NCI-H510A treated with DMSO at 0.1 percent for 48 hours (cell line): ENCODE measurements at regions not wholly inside any gene's neighbourhood (a gene's known extent, or its start where the extent isn't known, plus 50 kb on each side); places are given as distances from the start of the nearest gene placed in this dataset.
"Not testable (repeated sequence)": the region's sequence is repeated elsewhere in the genome, so short reads cannot be mapped to it uniquely, and the experiment has no call there.

ENCODE experiments used
- DNase-seq: peaks from one replicate; lab custom pipeline; 2025; lab: John Stamatoyannopoulos, UW

DNA sequence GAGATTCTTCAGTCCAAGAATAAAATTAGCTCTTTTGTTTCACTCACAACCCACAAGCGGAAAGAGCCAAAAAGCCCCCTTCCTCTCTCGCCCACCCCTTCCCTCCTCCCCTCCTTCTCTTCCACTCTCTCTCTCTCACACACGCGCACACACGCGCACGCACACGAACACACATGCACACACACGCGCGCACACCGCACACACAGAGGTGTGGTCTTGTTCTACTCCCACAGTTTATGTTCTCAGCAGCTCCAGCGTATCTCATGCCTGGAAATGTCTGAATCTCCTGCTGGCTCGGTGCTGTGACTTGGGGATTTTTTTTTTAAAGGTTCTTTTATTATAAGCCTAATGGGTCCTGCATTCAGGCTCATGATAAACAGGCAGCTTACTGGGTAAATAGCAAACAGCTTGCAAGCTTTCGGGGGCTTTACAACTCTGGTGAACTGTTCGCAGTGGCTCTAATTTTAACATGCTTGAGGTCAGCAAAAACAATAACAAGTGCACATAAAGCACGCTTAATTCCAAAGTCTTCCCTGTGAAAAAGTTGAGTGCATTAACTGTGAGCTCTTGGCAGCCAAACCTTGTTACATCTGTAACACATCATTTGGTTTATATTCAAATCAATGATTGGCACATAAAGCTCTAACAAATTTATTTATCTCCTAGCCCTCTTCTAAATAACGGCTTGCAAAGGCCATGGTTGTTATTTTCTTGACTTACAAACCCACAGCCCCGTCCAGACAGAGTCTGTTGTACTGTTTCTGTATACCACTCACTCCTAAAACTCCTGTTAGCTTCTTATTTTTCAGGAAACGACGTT is 424.1 kb upstream of the MGMT start:
- DNase-seq: no peak

DNA sequence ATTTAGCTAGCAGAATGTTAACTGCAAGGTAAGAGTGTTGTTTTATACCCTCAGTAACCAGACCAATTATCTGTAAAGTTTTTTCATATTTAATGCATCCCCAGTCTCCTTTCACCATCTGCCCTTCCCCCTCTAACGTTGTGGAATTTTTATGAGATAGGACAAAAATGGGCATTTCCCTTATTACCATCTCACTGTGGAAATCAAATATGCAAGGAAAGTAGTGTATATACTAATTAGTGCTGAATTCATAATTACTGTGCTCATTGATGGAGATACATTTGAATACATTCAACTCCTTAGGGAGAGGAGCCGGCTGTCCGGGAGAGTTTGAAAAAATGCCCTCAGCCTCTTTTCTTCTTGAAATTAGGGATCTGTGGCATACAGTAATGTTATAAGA is 423.4 kb upstream of the MGMT start:
- no peak for DNase-seq

- DNase-seq: no peak
Observed at GRCh38 chr10:129045599-129045998, 421.4 kb upstream of the MGMT start.

GRCh38 chr10:129046065-129046681 is 420.9 kb upstream of the MGMT start:
- DNase-seq: no peak

DNA sequence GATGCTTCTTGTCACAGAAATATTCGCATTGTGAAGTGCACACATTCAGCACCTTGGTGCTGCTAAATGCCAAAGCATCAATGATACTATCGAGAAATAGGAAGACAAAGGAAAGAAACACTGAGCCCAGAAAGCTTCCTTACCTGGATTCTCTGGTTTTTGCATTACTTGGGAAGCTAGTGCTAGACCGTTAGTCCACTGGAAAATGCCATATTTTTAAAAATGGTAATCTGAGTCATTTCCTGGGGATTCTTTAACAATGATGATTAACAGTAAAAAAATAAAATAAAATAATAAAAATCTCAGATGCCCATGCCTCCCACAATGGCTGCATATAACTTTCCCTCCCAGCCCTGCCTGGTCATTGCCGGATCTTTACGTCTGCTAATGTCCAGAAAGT is 420.1 kb upstream of the MGMT start:
- DNase-seq: no peak

- DNase-seq: no peak
Observed at GRCh38 chr10:129047600-129047999, 419.4 kb upstream of the MGMT start.

- DNase-seq: no peak
Observed at GRCh38 chr10:129048513-129048912, 418.5 kb upstream of the MGMT start.

GRCh38 chr10:129049501-129049900 is 417.5 kb upstream of the MGMT start:
- DNase-seq: no peak

GRCh38 chr10:129055225-129055624 is 411.8 kb upstream of the MGMT start:
- no peak for DNase-seq

DNA sequence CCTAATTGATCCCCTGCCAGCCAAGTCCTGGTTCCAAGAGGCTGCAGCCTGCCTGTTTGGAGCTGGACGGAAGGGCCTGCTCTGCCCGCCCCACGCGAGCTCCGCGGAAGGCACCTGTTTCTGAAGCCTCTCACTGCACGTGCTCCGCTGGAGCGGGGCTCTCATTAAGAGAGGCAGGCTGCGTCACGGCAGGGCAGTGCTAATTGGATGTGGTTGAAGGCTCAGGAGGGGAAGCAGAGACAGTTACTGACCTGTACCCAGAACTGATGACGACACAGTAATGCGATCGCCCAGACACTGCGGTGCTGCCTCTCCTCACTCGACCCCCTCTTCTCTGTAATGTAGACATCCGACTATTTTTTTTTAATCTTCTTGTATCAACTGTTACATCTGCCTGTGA is 411.1 kb upstream of the MGMT start:
- no peak for DNase-seq

GRCh38 chr10:129056734-129057689 is 410.0 kb upstream of the MGMT start:
- no peak for DNase-seq

DNA sequence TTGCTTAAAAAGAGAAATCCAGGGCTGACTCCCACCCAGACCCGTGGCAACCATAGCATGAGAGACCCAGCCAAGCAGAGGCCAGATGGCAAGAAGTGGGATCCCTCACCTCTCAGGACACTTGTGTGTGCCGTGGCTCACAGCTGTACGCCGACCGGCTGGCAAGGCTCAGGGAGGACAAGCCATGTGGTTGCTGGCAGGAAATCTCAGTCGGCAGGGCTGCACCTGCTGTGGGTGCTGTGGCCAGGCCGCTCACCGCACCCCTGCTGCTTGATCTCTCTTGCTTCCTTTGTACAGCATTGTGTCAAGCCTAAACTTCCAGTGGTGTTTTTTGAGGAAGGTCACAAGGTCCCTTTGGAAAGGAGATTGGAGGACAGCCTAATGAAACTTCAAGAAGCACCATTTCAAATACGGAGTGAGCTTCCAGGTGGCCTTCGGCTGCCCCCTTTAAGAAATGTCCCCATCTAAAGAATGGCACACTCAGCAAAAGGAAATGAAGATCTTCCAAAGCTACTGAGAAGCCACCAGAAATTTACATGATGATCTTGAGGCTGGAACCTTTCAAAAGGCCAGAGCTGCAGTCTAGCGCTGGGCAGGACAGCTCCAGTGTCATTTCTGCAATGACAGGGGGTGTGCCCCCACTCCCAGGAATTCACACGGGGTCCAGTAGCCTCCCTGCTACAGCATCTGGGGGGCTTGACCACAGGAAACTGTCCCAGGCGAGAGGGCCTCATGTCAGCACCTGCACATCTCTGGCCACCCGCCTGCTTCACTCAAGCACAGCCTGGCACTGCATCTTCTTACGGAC is 409.0 kb upstream of the MGMT start:
- no peak for DNase-seq

- DNase-seq: no peak
Observed at GRCh38 chr10:129058664-129059155, 408.3 kb upstream of the MGMT start.

DNA sequence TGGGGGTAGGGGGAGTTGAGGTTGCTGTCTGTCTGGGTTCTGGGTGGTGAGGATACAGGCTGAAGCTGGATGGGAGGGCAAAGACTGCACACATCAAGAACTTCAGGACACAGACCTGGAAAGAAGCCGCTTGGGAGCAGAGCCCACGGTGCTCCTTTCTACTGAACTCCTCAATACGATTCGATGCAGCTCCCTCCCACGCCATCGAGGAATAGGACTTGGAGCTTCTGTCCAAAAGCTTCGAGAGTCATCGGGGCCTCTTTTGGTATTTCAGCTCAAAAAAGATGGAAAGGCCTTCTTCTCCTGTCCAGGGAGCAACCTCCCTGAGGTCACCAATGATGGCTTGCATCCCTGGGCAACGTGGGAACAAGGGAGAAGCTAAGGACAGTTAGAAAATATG is 407.1 kb upstream of the MGMT start:
- no peak for DNase-seq

GRCh38 chr10:129063212-129063611 is 403.8 kb upstream of the MGMT start:
- no peak for DNase-seq

DNA sequence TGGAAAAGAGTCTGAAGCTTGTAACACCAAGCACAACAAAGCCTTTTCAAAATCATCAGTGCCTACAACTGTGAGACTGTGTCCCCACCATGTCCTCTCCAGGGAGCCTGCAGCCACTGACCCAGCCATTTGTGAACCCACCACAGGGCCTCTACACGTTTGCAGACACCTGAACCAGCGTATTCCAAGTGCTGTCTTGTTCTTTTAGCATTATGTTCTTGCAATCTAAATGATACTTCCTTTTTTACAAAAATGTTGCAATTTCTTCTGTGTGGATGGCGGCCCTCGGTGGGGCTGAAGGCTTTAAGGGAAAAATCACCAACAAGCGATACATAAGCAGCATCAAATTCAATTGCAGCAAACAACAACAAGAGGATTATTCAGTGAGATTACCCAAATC is 403.2 kb upstream of the MGMT start:
- no peak for DNase-seq

GRCh38 chr10:129066529-129066928 is 400.5 kb upstream of the MGMT start:
- DNase-seq: not testable (repeated sequence)

DNA sequence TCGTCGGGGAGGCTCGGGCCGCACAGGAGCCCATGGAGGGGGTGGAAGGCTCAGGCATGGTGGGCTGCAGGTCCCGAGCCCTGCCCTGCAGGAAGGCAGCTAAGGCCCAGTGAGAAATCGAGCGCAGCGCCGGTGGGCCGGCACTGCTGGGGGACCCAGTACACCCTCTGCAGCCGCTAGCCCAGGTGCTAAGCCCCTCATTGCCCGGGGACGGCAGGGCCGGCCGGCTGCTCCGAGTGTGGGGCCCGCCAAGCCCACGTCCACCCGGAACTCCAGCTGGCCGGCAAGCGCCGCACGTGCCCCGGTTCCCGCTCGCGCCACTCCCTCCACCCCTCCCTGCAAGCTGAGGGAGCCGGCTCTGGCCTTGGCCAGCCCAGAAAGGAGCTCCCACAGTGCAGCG is 395.6 kb upstream of the MGMT start:
- not testable (repeated sequence) for DNase-seq

DNA sequence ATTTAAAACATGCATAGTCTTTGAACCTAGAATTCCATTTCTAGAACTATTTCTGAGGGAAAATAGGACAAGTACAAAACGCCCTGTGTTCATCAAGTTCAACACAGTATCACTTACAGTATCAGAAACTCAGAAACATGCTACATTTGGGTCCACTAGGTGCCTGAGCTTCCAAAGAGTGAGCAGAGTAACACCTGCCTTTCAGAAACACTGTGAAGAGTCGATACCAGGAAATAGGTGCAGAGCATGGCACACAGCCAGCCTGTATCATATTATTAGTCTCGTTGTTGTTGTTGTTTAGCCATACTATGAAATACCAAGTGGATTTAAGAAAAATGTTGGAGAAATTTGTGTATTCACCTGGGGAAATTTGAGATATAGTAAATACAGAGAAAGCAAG is 392.1 kb upstream of the MGMT start:
- no peak for DNase-seq

DNA sequence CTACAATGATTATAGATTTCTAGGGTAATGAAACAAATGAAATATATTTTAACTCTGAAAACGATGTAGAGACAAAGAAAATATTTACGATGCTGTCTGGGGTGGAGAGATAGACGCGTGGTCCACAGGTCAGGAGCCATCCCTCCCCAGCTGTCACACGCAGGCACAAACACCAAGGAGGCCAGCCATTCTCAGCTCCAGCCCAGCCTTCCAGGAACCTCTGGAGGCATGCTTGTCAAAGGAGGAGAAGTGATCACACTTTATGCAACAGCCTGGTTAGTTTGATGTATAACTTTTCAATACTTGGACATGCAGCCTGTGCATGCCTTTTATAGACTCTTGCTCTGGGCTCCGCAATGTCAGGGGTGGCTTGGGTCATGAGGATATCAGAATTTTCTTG is 391.5 kb upstream of the MGMT start:
- DNase-seq: no peak

DNA sequence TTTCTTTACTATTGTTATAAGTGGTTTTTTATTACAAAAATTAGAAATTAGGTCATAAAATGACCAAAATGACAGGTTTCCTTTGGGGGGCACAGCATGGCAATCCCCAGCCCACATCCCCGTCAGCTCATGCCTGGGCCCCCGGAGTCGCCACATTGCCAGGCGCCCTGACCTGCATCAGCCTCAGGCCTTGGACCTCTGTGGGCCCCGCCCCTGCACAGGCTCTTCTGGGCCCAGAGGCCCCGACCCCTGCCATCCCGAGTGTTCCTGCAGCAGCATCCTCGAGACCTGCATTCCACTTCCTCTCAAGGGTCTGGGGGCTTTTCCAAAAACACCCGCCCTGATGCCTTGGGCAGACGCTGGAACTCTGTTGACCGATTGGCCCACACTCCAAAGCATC is 391.1 kb upstream of the MGMT start:
- no peak for DNase-seq

DNA sequence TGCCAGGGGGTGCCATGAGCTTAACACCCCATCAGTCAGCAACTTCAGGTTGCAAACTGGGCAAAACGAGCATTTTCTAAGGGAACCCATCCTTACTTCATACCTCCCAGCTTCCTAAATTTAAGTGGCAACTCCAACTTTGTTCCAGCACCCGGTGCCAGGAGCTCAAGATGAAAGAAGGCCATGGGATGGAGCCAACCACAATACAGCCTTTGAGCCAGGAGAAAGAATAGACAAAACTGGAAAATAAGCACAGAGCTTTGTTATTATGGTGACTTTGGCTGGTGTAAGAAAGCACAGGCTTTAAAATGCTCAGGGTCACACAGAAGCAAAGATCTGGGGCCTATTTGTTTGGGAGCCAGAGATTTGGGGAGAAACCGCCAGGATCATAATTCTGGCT is 388.7 kb upstream of the MGMT start:
- DNase-seq: no peak
